HFFc6 (cell line): ENCODE measurements at regions not wholly inside any gene's neighbourhood (a gene's known extent, or its start where the extent isn't known, plus 50 kb on each side); places are given as distances from the start of the nearest gene placed in this dataset.

Experiments used
- DNase-seq: peaks from one replicate; pipeline ENCODE4 v3.0.0-alpha.2; 2018
- H3K27ac Mint-ChIP-seq: 2 replicates; pipeline ENCODE4 v1.8.0; 2020; ENCODE audit warnings: mild to moderate bottlenecking, mixed read lengths
- H3K27me3 Mint-ChIP-seq: 2 replicates; pipeline ENCODE4 v1.8.0; 2021; ENCODE audit warnings: mild to moderate bottlenecking, moderate library complexity, mixed read lengths; ENCODE audit not compliant: insufficient read depth
- H3K36me3 Mint-ChIP-seq: 2 replicates; pipeline ENCODE4 v1.8.0; 2021; ENCODE audit warnings: low read depth, mixed read lengths
- H3K4me1 Mint-ChIP-seq: 2 replicates; pipeline ENCODE4 v1.8.0; 2020; ENCODE audit warnings: low read depth, mixed read lengths
- H3K4me3 Mint-ChIP-seq: 2 replicates; pipeline ENCODE4 v1.8.0; 2020; ENCODE audit warnings: mild to moderate bottlenecking, moderate library complexity, mixed read lengths
- H3K9me3 Mint-ChIP-seq: 2 replicates; pipeline ENCODE4 v1.8.0; 2020; ENCODE audit warnings: mild to moderate bottlenecking, mixed read lengths
- CTCF ChIP-seq: fragments of 200-600 bp; sonication (generic); IDR thresholded peaks from 2 replicates; pipeline ENCODE4 v1.5.0; 2021; ENCODE audit warnings: antibody characterized with exemption, mild to moderate bottlenecking

- H3K4me1 Mint-ChIP-seq, result 0 out of 2 replicates have a peak, but pooled peaks cover 7% of the 10 kb centered on the region
- no peaks in the 10 kb centered on the region for H3K9me3 Mint-ChIP-seq
- peaks cover 2% of the 10 kb centered on the region for H3K27me3 Mint-ChIP-seq
- H3K27ac Mint-ChIP-seq, result no peak overlapping the region
- no peaks in the 10 kb centered on the region for H3K36me3 Mint-ChIP-seq
- no peak for TF ChIP-seq CTCF
- DNase-seq, result no peak
- no peak overlapping the region for H3K4me3 Mint-ChIP-seq
Observed at GRCh38 chr6:132907231-132907630, 92.9 kb downstream of the RPS12 start.

- Mint-ChIP-seq H3K27ac (no peak overlapping the region), H3K36me3 (no peaks in the 10 kb centered on the region), H3K4me1 (0 out of 2 replicates have a peak, but pooled peaks cover 7% of the 10 kb centered on the region), H3K4me3 (no peak overlapping the region), H3K27me3 (peaks cover 2% of the 10 kb centered on the region), H3K9me3 (no peaks in the 10 kb centered on the region)
- TF ChIP-seq CTCF, result no peak
- DNase-seq, result no peak
Observed at GRCh38 chr6:132907914-132908313, 93.5 kb downstream of the RPS12 start.

- no peak for TF ChIP-seq CTCF
- Mint-ChIP-seq H3K27ac (no peak overlapping the region), H3K36me3 (no peaks in the 10 kb centered on the region), H3K9me3 (no peaks in the 10 kb centered on the region), H3K4me1 (0 out of 2 replicates have a peak, but pooled peaks cover 7% of the 10 kb centered on the region), H3K27me3 (no peaks in the 10 kb centered on the region; the same call in none of the 2 replicates), H3K4me3 (no peak overlapping the region)
- DNase-seq, result no peak
Observed at GRCh38 chr6:132909742-132910141, 95.4 kb downstream of the RPS12 start.

GRCh38 chr6:132910759-132911158 lies 96.4 kb downstream of the RPS12 start:
- Mint-ChIP-seq H3K27ac (no peak overlapping the region), H3K9me3 (no peaks in the 10 kb centered on the region), H3K4me3 (no peak overlapping the region), H3K4me1 (0 out of 2 replicates have a peak, but pooled peaks cover 7% of the 10 kb centered on the region), H3K36me3 (no peaks in the 10 kb centered on the region), H3K27me3 (no peaks in the 10 kb centered on the region; the same call in 1 of the 2 replicates)
- DNase-seq, result no peak
- no peak for TF ChIP-seq CTCF

GRCh38 chr6:132919045-132919860 lies 104.9 kb downstream of the RPS12 start:
- Mint-ChIP-seq H3K4me1 (no peaks in the 10 kb centered on the region), H3K9me3 (no peaks in the 10 kb centered on the region), H3K27me3 (peaks cover 3% of the 10 kb centered on the region; the same call in 1 of the 2 replicates), H3K4me3 (no peak overlapping the region), H3K27ac (no peak overlapping the region), H3K36me3 (no peaks in the 10 kb centered on the region)
- DNase-seq, result peak; percentile 48
- no peak for TF ChIP-seq CTCF
